Uterus (tissue), 2 donors: ENCODE measurements at regions not wholly inside any gene's neighbourhood (a gene's known extent, or its start where the extent isn't known, plus 50 kb on each side); places are given as distances from the start of the nearest gene placed in this dataset.

ENCODE experiments used
- POLR2A ChIP-seq, 2 donors: fragments of 450-650 bp; IDR thresholded peaks; one replicate each; pipeline ENCODE4 v1.6.1; 2016; ENCODE audit warnings: antibody characterized with exemption in 2 of 2, mild to moderate bottlenecking in 1 of 2, moderate library complexity in 1 of 2
- TF ChIP-seq, protein P1 (sequence below), 4 experiments: fragments of 200-600 bp in 2 of 4; fragments of 450-650 bp in 2 of 4; sonication (generic) in 2 of 4; IDR thresholded peaks; one replicate each; pipeline ENCODE4 v1.5.1; 2016 to 2019; ENCODE audit warnings: antibody characterized with exemption in 4 of 4, mild to moderate bottlenecking in 2 of 4, moderate library complexity in 1 of 4

DNA sequence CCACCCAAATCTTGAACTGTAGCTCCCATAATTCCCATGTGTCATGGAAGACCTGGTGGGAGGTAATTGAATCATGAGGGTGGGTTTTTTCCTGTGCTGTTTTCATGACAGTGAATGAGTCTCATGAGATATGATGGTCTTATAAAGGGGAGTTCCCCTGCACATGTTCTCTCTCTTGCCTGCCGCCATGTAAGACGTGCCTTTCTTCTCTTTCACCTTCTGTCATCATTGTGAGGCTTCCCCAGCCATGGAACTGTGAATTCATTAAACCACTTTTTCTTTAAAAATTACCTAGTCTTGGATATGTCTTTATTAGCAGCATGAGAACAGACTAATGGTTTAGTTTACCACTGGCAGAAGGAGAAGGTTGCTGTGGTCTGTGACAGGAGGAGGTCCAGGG is 111.5 kb upstream of the RAB18 start:
- no peak for TF ChIP-seq POLR2A (IDR thresholded peaks at IDR 0.05)
- TF ChIP-seq, protein P1, sequence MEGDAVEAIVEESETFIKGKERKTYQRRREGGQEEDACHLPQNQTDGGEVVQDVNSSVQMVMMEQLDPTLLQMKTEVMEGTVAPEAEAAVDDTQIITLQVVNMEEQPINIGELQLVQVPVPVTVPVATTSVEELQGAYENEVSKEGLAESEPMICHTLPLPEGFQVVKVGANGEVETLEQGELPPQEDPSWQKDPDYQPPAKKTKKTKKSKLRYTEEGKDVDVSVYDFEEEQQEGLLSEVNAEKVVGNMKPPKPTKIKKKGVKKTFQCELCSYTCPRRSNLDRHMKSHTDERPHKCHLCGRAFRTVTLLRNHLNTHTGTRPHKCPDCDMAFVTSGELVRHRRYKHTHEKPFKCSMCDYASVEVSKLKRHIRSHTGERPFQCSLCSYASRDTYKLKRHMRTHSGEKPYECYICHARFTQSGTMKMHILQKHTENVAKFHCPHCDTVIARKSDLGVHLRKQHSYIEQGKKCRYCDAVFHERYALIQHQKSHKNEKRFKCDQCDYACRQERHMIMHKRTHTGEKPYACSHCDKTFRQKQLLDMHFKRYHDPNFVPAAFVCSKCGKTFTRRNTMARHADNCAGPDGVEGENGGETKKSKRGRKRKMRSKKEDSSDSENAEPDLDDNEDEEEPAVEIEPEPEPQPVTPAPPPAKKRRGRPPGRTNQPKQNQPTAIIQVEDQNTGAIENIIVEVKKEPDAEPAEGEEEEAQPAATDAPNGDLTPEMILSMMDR (IDR thresholded peaks at IDR 0.05) = no peak
